GM04504 (cell line): ENCODE measurements at regions not wholly inside any gene's neighbourhood (a gene's known extent, or its start where the extent isn't known, plus 50 kb on each side); places are given as distances from the start of the nearest gene placed in this dataset.
"Not testable (repeated sequence)": the region's sequence is repeated elsewhere in the genome, so short reads cannot be mapped to it uniquely, and the experiment has no call there.

Experiments used
- DNase-seq: peaks from one replicate; pipeline ENCODE4 v3.0.0-alpha.2; 2012; ENCODE audit warnings: low read depth

- no peak for DNase-seq
These were observed 193.7 kb downstream of the ZIC5 start for GRCh38 chr13:99777873-99778272.

- DNase-seq, result no peak
These were observed 196.9 kb downstream of the ZIC5 start for GRCh38 chr13:99774644-99775043.

- DNase-seq, result no peak
These were observed 202.6 kb downstream of the ZIC5 start for GRCh38 chr13:99768986-99769385.

GRCh38 chr13:99766641-99767045 lies 204.9 kb downstream of the ZIC5 start:
- DNase-seq, result no peak

DNA sequence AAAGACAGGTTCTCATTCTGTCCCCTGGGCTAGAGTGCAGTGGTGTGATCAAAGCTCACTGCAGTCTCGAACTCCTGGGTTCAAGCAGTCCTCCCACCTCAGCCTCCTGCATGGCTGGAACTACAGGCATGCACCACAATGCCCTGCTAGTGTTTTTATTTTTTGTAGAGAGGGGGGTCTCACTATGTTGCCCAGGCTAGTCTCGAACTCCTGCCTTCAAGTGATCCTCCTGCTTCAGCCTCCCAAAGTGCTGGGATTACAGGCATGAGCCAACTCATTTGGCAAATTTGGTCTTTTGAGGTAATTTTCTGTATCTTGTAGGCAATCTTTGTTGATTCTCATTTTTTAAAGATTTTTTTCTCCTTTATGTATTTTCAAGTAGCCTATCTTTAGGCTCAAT lies 205.7 kb downstream of the ZIC5 start:
- no peak for DNase-seq

DNA sequence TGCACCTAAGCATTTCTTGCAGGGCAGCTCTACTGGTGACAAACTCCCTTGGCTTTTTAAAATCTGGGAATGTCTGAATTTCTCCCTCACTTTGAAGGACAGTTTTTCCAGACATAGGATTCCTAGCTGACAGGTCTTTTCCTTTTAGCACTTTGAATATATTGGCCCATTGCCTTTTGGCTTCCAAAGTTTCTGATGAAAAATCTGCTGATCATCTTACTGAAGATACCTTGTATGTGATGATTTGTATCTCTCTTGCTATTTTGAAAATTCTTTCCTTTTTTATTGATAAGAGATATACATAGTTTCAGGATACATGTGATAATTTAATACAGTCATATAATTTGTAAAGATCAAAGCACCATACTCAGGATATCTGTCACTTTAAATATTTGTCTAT lies 211.1 kb downstream of the ZIC5 start:
- DNase-seq, result no peak

DNA sequence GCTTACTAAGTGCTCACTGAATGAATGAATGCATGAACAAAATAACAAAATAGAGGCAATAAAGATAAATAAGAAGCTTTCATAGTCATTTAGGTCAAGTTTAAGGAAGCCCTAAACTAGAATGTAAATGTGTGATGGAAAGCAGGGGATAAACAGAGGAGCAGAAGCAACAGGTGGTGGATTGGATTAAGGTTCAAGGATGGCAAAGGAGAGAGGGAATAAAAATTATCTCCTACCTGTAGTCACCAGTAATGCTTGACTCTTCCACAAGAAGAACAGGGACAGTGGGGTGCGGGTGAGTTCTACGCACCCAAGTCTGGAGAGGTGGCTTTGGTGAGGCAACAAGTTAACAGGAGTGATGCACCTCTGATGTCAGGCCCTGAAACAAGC lies 212.4 kb downstream of the ZIC5 start:
- DNase-seq, result no peak

GRCh38 chr13:99758460-99759162 lies 213.0 kb downstream of the ZIC5 start:
- DNase-seq, result no peak

DNA sequence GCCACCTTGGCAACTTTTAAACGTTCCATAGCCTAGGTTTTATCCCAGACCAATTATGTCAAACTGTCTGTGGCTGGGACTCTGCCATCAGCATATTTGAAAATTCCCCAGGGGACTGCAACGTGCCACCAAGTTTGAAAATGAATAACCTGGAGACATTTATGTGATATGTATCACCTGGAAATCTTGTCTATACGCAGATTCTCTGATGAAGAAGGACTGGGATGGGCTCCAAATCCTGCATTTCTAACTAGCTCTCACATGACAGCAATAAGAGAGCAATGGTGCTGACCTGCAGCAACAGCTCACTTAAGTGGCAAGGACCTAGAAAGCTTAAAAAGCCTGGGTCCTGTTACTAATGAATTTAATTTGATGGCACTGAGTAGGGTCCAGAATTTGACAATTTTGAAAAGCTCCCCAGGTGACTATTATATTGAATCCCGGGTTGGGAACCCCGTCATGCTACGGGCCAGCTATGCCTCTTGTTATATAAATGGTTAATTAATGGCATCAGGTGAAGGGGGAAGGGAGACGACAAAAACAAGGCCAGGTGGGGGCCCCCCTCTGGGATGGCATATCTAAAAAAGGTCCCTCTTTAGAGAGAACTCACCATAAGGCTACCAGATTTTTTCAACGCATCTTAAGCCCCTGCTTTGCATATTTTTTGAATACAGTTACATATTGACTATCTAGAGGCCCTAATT lies 213.7 kb downstream of the ZIC5 start:
- DNase-seq, result no peak

DNA sequence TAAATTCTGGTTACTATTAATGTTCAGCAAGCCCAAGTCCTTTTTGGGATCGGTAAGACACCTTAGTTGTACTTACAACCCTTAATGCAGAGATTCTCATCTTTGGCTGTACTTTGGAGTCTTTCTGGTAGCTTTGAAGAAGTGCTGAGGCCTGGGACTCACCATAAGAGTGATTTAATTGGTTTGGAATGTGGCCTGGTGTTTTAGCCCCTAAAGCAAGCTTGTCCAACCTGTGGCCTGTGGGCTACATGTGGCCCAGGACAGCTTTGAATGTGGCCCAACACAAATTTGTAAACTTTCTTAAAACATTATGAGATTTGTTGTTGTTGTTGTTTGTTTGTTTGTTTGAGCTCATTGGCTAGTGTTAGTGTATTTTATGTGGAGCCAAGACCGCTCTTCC lies 215.3 kb downstream of the ZIC5 start:
- no peak for DNase-seq

- DNase-seq, result not testable (repeated sequence)
These were observed 216.8 kb downstream of the ZIC5 start for GRCh38 chr13:99754750-99755149.

- DNase-seq, result no peak
These were observed 219.2 kb downstream of the ZIC5 start for GRCh38 chr13:99752373-99752772.

- no peak for DNase-seq
These were observed 219.9 kb downstream of the ZIC5 start for GRCh38 chr13:99751517-99752199.

GRCh38 chr13:99750951-99751350 lies 220.6 kb downstream of the ZIC5 start:
- no peak for DNase-seq

GRCh38 chr13:99749271-99750019 lies 222.1 kb downstream of the ZIC5 start:
- no peak for DNase-seq

- no peak for DNase-seq
These were observed 224.2 kb downstream of the ZIC5 start for GRCh38 chr13:99747403-99747710.

GRCh38 chr13:99746637-99747402 lies 224.7 kb downstream of the ZIC5 start:
- no peak for DNase-seq

GRCh38 chr13:99743094-99743493 lies 228.5 kb downstream of the ZIC5 start:
- DNase-seq, result no peak

GRCh38 chr13:99741960-99742359 lies 229.6 kb downstream of the ZIC5 start:
- DNase-seq, result no peak

DNA sequence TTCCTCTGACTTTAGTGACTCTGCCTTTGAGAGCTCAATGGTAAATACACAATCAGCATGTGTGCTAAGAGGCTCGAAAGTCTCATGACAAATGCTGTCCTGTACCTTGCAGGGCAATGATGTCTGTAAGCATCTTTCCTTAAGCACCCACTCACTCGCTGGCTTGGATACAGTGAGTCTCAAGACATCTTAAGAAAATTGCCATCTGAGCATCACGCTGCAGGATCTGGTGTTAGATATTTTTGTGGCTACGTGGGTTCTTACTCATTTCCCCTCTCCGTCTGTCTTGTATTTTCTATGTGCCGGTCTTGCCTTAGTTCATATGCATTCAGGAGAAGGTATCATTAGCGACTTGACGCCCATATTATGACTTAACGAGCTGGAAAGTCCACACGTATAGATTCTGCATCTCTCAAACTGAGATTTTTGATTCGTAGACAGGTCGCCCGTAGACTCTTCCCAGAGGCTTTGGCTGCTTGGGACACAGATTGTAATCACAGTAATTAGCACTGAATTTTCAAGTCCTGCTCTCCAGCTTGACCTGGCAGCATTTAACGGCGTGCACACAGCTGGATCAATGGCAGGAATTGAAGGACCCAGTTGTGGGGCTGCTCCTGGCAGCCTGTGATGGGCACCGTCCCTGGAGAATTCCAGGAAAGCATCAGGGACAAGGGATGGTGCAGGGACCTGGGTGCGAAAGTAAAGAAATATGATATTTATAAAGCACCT lies 231.2 kb downstream of the ZIC5 start:
- DNase-seq, result no peak

GRCh38 chr13:99738626-99739025 lies 232.9 kb downstream of the ZIC5 start:
- DNase-seq, result no peak
